GM18502 (cell line): ENCODE measurements at regions not wholly inside any gene's neighbourhood (a gene's known extent, or its start where the extent isn't known, plus 50 kb on each side); places are given as distances from the start of the nearest gene placed in this dataset.

ENCODE experiments used
- ATAC-seq: cut with Tn5 transposase; IDR thresholded peaks from one replicate; pipeline ENCODE4 v1.9.1; 2021; ENCODE audit warnings: mild to moderate bottlenecking; ENCODE audit not compliant: unreplicated experiment, poor library complexity

DNA sequence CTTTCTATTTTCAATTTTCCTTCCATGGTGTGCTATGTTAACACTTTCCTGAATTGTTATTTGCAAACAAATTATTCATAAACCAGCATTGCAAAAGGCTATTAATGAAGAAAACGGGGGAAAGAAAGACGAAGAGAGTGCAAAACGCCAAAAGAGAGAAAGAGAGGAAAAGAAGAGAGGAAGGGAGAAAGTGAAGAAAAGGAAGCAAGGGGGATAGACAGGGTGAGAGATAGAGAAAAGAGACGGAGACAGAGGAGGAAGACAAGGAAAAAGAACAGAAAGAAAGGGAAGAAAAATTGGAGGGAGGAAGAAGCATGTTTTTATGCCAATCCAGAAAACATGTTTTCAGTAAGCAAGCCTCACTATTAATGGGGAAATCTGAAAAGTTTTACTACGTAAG is 310.6 kb downstream of the TFEC start:
- no peak for ATAC-seq

DNA sequence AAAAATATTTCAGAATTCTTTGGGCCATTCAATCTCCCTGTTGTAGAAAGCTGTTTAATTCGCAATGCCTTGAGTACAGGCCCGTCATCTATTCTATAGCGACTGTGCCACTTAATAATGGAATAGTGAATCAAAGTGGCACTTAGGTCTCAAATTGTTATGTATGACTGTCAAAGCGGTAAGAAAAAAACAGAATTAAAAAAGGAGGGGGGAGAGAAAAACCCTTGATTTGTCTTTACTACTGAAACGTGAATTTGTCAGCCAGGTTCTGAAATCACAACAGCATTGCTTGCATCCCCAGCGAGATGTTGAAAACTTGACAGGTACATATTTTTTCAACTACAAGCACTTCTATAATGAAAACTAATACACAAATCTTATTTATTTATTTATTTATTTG is 320.9 kb downstream of the TFEC start:
- no peak for ATAC-seq

DNA sequence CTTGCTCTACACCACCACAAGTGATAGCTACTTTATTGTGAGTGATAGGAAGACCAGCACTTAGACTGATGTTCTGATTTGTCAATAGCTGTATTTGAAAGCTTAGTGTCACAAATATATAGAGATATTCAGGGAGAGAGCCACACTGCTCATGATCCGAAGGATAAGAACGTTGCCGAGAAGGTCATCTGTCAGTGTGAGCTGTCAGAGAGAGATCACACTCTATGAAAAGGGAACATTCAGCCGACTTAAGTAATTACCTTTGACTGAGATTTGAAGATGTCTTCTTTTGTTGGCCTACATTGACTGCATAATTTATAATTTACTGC is 322.6 kb downstream of the TFEC start:
- no peak for ATAC-seq

DNA sequence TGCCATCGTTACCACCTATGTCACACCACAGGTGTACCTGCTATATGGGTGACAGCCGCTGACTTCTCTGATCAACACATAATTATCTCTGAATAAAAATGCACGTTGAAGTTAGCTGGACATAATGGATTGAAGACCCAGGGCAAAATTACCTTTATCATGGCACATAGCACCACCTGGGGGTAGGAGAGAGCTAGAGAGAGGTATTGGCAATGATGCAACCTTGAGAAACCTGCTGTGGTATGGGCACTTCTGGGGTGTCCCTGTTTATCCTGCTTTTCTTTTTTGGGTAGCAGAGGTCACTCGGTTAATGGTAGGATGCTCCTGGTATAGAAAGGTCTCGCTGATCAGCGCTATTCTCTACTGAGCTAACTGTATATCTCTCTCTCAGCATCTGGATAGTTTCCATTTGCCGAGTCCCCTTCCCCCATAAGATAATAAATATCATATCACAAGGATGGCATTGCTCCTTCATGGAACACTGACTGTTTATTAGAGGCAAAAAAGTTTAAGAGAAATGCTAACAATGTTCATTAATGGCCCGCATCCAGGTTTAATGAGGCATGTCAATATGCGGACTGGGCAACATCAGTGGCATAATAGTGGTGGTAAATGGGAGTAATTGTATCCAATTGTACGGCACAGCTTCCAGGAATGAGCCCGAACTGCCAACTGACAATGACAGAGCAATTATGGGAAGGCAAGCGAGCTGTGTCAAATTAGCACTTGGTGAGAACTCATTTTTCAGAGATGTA is 323.1 kb downstream of the TFEC start:
- ATAC-seq: no peak

DNA sequence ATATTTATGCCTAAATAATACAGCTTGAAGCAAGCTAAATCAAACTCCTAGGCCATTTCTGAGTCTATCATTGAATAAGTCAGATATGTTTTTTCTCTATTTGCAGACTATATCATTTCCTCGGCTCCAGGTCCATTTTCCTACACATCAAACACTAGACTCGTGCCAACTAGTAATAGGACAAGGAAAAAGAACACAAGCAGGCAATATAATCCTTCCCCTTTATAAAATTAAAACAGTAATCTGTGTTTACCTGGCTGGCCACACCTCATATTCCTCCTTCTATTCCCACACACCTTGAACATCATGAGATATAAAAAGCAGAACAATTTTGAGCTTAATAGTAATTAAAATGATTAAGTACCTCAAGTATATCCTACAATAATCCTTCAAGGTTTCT is 325.7 kb downstream of the TFEC start:
- no peak for ATAC-seq

DNA sequence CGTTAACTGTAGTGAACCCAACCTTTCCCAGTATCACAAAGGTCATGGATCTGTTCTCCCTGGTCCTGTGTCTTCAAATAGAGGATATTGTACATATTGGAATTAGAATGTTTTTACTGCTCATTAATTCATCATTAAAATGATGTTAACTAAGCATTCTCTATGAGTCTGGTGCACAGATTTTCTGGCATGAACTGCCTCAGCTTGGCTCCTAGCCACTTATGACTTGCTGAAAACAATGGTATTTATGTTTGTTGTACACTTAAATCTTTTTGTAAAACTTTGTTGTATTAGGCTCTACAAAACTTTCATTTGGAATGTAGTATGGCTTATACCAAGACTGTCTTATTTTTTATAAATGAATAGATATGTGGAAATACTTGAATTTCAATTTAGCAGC is 329.4 kb downstream of the TFEC start:
- ATAC-seq: no peak

DNA sequence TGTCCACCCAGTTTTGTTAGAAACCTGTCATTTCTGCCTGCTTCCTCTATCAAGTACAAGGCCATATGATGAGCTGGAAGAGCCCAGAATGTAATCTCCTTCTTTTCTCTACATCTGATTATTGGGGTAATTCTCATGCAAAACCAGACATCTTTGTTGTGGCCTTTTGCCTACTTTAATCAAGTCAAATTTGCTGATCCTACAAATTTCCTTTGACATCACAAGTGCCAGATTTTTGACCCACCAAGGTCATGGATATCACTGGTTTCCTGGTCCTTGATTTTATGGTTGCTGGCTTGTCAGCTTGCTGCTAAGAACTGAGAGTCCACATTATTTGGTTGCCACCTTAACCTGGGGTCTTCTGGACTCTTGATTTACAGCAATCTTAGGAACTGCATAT is 336.1 kb downstream of the TFEC start:
- ATAC-seq: no peak

DNA sequence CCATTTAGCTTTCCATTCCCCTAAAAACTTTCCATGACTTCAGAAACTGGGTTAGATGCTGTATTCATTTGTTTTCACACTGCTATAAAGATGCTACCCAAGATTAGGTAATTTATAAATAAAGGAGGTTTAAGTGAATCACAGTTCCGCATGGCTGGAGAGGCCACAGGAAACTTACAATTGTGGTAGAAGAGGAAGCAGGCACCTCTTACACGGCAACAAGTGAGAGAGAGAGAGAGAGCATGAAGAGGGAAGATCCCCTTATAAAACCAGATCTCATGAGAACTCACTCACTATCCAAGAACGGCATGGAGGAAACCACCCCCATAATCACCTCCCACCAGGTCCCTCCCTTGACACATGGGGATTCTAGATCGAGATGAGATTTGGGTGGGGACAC is 336.8 kb downstream of the TFEC start:
- peak; percentile 71 for ATAC-seq

DNA sequence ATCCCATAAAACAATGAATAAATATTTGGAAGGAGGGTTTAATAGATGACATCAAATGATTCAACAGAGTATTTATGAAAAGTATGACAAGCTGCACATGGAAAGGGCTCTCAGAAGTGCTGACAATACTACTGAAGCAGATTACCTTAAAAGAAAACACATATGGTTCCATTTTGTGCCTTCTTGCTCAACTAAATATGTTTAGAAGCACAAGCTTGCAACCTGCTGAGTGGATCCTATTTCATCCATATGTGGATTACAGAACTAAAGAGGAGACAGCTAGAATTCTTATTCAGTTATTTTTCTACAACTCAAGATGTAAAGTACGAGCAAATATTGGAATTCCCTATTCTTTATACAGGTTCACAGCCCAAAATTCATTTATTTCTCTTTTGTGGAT is 340.6 kb downstream of the TFEC start:
- ATAC-seq: no peak

DNA sequence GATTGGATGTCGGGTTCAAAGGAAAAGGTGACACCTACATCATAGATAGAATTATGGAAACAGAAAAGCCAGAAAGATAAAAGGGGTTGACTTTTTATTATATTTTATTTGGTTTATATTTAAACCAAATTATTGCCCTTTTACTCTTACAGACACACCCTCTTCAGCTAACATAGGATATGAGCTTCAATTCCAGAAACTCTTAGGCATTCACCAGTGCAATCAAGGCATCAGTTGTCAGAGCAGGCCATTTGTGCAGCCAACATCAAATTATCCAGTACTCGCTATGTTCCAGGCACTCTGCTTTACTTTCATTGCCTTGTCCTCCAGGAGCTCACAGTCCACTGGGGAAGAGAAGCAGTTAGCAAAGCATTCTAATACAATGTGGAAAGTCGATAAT is 347.5 kb downstream of the TFEC start:
- no peak for ATAC-seq

DNA sequence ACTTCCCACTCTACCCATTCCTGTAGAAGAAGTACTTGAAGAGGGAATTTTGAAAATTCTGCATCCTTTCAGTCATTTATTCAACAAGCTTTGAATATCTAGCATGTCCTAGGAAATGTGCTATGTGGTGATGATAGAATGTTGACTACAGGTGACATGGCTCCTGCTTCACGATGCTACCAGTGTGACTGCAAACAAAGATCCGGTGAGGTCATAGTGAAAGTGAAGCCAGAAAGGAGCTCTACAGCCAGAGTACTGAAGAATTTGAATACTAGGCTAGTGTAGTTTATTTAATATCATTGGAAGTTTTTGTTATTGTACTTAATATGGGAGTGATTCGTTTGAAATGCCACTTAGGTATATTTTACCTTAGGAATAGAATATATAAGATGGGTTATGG is 348.1 kb downstream of the TFEC start:
- ATAC-seq: peak; percentile 75

DNA sequence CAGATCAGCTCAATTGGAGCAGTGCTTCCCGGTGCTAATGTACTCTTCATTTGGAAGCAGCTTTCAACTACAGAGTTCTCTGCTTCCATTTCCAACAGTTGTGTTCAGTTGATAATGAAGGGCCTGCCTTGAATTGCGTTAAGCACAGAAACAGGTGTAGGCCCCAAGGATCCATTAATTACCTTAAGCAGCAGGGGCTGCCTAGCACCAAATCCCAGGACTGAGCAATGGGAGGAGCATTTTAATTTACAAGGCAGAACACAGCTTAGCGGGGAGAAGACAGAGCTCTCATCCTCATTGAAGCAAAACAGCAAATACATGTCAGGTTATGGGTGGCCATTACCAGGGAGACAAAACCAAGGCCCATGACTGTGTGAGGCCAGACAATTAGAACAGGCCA is 349.6 kb downstream of the TFEC start:
- ATAC-seq: no peak

DNA sequence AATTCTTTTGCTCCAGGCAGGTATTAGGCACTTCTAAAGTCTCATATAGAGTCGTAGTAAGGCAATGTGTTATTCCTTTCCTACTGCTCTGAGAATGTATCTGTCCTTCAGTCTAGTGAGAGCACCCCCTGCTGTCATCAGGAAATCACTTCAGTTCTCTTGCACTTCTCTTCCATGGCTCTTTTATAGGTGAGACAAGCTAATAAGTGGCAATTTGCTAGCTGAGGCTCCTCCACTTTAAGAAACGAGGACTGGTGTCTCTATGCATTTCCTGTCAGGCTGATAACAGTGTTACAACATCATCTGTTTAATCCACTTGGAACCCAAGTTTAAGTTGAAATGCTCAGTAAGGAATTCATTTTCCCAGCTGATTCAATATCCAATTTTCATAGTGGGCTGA is 350.6 kb downstream of the TFEC start:
- ATAC-seq: peak; percentile 67

DNA sequence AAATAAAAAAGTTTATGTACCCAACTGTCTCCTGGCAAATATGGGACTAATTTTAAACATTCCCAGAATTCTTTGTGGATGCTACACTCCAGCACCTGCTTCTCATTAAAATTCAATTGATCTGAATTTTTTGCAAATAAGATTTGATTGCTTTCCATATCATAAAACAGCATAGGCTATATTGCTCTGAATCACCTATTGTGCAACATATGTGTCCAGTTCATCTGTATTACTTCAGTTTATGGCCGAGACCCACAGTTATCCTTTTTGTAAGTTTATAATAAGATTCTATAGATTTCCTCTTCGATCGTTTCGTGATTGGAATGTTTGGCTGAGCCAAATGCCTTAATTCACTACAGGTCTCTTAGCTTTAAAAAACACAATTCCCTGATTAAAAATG is 351.1 kb downstream of the TFEC start:
- no peak for ATAC-seq

DNA sequence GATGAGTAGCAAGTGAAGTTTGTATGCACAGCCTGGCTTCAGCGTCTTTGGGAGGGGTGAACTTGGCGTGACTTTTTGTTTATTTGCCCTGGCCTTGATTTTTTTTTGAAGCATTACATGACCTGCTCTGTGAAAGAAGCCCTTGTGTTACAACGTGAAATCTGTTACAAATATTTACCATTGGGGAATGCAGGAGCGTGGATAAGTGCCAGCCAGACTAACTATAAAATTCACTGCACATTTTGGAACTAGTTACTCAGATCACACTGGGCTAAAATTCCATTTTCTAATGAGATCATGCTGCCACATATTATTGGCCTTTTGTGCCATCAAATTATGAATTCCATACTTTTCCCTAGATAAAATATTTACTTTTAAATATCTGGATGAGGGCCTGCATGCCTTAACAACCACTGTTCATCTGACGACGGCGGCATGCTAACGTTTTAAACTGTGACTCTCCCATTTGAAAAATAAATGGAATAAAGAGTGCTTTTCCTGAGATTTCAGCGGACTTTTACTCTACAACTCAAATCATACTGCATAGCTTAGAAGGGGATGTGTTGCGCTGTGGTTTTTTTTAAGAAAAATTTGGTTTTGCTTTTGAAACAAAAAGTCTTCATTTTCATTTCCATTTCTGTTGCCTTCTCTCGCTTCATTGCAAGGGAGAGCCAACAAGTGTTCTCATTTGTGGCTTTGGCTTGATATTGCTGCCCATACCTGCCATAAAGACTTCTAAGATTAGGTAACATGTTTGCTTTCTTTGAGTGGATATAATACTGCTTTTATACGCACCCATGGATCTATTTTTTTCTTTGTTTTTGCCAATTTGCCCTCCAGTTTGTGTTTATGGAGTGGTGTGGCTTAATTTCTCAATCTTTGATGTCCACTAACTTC is 352.2 kb downstream of the TFEC start:
- ATAC-seq: no peak

DNA sequence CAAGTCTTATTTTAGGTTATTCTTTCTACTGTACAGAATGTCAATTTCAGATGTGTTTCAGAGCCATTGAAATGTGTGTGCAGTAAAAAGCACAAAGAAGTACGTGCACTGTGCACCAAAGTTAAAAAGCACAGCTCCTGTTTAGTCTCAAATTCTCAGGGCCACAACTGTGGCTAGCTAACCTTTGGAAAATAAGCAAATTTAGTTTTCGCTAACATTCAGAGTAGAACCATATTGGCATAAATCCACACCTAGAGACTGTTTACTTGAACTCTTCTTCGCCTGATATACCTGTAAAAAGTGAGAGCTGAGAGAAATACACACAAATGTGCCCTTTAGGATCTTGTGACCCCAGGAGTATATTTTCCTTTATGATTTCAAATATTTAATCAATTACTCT is 353.9 kb downstream of the TFEC start:
- no peak for ATAC-seq

DNA sequence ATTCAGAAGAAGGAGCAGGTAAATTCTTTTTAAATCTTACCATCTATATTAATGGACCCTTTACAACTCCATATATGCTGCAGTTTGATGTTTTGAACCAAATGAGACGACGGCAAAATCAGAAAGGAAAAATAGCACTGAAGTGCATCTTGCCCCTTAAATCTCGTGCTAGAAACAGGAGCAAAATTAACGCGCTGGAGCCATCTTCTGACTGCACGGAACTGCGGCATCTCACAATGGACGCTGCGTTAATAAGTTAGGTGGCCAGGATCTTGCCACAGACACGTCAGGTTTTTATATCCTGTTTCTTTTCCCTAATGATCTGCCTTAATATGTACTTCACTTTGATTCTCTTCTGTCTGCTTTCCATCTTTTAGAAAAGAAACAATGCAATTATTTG is 354.5 kb downstream of the TFEC start:
- no peak for ATAC-seq

DNA sequence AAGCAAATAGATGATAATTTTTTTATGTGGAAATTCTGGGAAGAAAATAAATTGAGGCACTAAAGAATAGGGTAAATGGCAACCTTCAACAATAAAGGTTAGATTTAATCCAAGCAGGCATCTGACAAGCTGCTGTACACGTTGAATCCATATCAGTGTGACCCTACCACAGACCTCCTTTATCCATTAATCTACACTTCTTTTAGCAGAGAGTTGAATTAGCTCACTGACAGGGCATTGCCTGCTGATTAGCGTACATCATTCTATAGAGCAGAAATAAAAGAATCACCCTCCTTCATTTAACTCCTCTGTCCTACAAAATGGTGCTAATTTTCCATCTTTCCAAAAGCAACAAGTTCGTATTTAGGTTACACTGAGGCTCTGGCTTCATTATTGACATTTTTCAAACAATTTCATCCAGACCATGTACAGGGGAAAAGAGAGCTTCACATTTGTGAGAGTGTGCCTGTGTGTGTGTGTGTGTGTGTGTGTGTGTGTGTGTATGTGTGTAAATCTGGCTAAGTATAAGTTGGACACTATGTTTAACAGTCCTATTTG is 356.0 kb downstream of the TFEC start:
- ATAC-seq: no peak

DNA sequence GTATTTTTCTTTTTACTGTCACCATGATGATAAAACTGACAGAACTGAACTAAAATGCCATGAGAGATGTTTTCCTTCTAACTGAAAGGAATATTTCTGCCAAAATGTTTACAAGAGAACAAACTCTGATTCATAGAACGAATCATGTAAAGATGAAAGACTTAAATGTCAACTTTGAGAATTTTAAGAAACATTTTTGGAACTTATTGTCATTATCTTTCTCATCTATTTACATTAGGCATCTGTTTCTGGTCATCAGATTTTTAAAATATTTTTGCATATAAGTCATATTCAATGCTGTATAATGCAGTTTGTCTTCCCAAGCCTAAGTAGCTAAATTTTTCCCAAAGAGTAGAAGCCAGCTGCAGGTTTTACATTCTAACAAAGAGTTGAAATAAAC is 358.5 kb downstream of the TFEC start:
- ATAC-seq: no peak

DNA sequence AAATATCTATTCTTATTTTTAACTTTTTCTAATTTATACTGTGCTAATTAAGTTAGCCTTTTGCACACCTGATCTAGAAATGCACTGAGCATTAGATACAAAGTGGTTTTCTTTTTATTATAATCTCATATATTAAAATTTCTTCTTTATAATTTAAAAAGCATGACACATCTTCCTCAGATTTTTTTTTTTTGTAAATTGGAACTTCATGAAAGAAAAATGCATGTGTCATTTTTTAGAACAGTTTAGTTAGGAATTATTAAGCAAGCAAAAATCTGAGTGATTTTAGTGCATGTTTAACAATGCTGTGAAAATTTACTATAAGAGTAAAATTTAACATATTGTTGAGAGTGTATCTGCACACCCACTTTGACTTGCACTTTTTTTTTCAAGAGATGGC is 367.9 kb downstream of the TFEC start:
- no peak for ATAC-seq

DNA sequence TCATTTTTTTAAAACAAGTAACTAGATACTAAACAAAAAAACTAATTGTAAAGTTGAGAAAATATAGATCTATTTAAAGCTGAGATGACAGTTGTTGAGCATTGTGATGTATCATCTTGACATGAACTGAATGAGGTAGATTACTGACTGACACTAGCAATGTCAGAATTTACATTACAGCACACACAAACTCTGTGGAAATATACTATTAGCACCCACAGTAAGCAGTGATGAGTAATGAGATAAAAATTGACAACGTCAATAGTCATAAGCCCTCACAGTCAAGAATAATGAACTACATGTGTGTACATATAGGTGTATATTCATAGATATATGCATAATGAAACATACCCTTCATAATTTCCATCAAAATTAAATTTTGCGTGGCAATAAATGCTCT is 368.4 kb downstream of the TFEC start:
- no peak for ATAC-seq

DNA sequence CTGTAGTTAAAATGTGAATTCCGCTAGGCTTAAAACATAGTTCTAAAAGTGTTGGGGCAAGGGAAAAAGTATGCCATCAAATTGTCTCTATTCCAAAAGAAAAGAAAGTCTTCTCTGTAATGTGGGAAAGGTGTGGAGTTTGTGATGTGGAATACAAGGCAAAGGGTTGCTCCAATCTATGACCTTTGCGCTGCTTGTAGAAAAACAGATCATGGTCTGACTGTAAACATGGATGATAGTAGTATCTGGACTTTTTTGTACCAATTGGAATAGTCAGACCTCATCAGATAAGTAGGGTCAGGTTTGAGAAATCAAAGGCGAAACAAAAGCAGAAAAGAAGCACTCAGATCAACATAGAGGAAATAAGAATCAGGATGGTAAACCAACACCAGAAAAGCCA is 372.3 kb downstream of the TFEC start:
- no peak for ATAC-seq
